GM12872 (cell line): ENCODE measurements at regions not wholly inside any gene's neighbourhood (a gene's known extent, or its start where the extent isn't known, plus 50 kb on each side); places are given as distances from the start of the nearest gene placed in this dataset.

Experiments
- TF ChIP-seq, protein P1 (sequence below): IDR thresholded peaks from 3 replicates; pipeline ENCODE4 v1.5.1; 2011; ENCODE audit warnings: low read depth, mild to moderate bottlenecking, low read length, moderate library complexity; ENCODE audit not compliant: insufficient read depth

DNA sequence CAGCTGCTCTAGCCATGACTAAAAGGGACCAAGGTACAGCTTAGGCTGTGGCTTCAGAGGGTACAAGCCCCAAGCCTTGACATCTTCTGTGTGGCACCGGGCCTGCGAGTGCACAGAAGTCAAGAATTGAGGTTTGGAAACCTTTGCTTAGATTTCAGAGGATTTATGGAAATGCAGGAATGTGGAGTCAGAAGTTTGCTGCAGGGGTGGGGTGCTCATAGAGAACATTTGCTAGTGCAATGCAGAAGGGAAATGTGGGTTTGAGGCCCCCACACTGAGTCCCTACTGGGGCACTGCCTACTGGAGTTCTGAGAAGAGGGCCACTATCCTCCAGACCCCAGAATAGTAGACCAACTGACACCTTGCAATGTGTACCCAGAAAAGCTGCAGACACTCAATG, 624.9 kb upstream of the FTMT start:
- TF ChIP-seq, protein P1, sequence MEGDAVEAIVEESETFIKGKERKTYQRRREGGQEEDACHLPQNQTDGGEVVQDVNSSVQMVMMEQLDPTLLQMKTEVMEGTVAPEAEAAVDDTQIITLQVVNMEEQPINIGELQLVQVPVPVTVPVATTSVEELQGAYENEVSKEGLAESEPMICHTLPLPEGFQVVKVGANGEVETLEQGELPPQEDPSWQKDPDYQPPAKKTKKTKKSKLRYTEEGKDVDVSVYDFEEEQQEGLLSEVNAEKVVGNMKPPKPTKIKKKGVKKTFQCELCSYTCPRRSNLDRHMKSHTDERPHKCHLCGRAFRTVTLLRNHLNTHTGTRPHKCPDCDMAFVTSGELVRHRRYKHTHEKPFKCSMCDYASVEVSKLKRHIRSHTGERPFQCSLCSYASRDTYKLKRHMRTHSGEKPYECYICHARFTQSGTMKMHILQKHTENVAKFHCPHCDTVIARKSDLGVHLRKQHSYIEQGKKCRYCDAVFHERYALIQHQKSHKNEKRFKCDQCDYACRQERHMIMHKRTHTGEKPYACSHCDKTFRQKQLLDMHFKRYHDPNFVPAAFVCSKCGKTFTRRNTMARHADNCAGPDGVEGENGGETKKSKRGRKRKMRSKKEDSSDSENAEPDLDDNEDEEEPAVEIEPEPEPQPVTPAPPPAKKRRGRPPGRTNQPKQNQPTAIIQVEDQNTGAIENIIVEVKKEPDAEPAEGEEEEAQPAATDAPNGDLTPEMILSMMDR = no peak

DNA sequence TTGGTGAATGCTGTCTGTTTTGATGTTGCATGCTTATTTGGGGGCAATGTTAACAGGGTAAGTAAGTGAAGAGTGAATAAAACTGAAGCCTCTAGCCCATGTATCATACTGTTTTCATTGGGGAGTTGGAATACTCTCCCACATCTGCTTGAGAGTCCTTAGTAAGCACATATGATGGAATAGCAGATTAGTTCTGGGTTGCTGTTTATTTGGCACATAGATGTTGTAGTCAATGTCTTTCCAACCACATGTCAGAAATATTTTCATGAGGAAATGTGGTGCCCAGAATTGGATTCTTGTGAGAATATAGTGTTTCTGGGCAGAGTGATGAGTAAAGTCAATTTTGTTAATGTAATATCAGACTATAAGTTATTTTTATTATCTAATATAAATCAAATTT, 611.7 kb upstream of the FTMT start:
- TF ChIP-seq, protein P1 = no peak

DNA sequence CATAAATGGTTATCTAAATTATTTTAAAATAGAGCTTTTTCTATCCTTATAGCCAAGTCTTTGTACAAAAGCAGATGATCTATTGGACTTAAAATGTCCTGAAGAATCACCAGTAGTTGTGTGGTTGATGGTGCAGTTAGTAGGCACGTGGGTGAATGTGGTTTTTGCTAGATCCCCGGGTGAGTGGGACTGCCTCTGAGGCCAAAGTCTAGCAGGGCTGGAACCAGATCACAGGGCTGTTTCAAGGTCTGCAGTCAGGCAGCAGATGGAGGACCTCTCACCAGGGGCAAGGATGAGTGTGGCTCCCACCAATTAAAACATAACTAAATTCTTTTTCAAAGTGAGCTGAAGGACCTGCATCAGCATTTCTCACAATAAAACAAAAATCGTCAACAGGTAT, 604.7 kb upstream of the FTMT start:
- TF ChIP-seq, protein P1 = no peak

DNA sequence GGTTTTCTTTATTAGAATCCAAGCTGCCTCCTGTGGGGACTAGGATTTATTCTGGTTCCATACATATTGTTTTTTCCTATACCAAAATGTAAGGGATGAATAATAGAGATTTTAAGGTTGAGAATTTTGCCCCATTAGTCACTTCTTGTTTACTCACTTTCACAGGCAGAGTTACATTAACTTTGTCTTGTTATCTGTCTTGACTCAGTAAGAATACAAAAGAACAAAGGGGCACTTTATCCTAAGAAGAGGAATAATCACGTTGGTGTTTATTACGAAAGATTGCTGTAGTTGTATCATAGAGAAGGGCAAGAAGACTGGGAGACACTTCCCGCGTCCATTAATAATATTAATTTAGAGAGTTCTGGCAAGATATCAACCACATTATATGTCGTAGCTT, 599.7 kb upstream of the FTMT start:
- TF ChIP-seq, protein P1 = no peak

DNA sequence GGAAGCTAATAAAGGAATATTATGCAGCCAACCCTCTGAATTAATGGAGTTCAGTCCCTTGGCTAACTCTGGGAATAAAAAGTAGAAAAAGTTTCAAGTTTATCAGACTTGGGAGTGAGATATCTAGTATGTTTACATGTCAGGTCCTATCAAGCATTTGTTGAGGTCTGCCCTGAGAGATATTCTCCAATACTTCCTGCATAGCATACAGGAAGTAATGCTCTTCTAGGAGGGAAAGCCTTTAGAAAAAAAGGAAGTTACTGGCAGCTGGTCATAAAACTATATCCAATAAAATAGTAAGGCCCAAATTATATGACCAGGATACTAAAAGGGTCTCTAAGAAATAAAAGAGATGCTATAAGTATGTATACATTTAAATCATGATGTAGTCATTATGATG, 594.1 kb upstream of the FTMT start:
- TF ChIP-seq, protein P1 = no peak

DNA sequence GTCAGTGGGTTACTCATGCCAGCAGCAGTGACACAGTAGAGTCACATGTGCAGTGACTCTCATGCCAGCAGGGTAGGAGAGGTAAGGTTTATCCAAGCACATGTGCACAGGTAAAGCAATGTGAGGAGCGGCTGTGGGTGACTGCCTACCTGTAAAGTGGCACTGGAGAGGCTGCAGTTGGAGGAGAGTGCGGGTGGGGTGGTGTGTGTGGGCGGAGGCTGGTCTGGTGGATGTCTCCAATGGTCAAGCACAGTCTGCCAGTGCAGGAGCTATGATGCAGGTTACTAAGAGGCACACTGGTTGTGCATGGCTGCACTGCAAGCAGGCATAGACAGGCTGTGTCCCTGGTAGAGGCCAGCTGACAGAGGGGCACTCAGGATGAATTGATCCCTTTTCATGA, 588.2 kb upstream of the FTMT start:
- TF ChIP-seq, protein P1 = no peak

DNA sequence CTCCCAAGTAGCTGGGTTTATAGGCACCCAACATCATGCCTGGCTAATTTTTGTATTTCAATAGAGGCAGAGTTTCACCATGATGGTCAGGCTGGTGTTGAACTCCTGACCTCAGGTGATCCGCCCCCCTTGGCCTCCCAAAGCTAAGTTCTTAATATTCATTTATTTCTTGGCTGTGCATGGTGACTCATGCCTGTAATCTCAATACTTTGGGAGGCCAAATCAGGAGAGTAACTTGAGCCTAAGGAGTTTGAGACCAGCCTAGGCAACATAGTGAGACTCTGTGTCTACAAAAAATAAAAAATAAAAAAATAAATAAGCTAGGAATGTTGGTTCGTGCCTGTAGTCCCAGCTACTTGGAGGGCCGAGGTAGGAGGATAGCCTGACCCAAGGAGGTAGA, 587.1 kb upstream of the FTMT start:
- TF ChIP-seq, protein P1 = no peak

DNA sequence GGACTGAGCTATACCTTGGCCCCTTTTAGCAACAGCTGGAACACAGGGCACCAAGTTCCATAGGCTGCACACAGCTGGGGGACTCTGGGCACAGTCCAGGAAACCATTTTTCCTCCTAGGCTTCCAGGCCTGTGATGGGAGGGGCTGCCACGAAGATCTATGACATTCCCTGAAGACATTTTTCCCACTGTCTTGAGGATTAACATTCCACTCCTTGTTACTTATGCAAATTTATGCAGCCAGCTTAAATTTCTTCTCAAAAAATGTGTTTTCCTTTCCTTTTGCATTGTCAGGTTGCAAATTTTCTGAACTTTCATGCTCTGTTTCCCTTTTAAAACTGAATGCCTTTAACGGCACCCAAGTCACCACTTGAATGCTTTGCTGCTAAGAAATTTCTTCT, 580.1 kb upstream of the FTMT start:
- TF ChIP-seq, protein P1 = no peak
